ENCODE measurements at regions not wholly inside any gene's neighbourhood (a gene's known extent, or its start where the extent isn't known, plus 50 kb on each side); places are given as distances from the start of the nearest gene placed in this dataset.
A peak's percentile ranks its signal among the peaks of the same experiment; 100 is the strongest.

GRCh38 chr6:4319981-4320683 lies 184.8 kb upstream of the ECI2 start (continued):
- peak in 1 of 2 experiments; percentile 39 for TF ChIP-seq AFF1 (IDR thresholded peaks at IDR 0.05; ENCODE audit: low read depth in 1 of 2, partially characterized antibody in 2 of 2)
- TF ChIP-seq FOXK1 (CRISPR knock-in tag; IDR thresholded peaks at IDR 0.05; ENCODE audit: borderline replicate concordance), result no peak
- peak; percentile 72 for TF ChIP-seq ATF7 (IDR thresholded peaks at IDR 0.05)
- peak; percentile 89 for TF ChIP-seq ATF4 (CRISPR knock-in tag; IDR thresholded peaks at IDR 0.05)
- TF ChIP-seq TAF1 (IDR thresholded peaks at IDR 0.05; ENCODE audit: control insufficient read depth, extremely low read depth, insufficient read depth, low read length, severe bottlenecking), result no peak
- TF ChIP-seq TCF7 (IDR thresholded peaks at IDR 0.05; ENCODE audit: borderline replicate concordance), result no peak
- TF ChIP-seq CEBPG (CRISPR knock-in tag; IDR thresholded peaks at IDR 0.05), result peak; percentile 27; the same call in 1 of the 2 replicates
- peak; percentile 94 to 96 for TF ChIP-seq CEBPG (tag; conservative IDR thresholded peaks at IDR 0.05 in 1 of 2, IDR thresholded peaks at IDR 0.05 in 1 of 2)
- TF ChIP-seq ZNF75A (CRISPR knock-in tag; IDR thresholded peaks at IDR 0.05), result peak; percentile 18; the same call in 1 of the 2 replicates
- TF ChIP-seq MAFG (tag; conservative IDR thresholded peaks at IDR 0.05), result no peak
- TF ChIP-seq HMG20B (CRISPR knock-in tag; IDR thresholded peaks at IDR 0.05), result no peak
- TF ChIP-seq ZSCAN32 (CRISPR knock-in tag; IDR thresholded peaks at IDR 0.05), result 0 out of 2 replicates have a peak, but pooled peaks have one; percentile 13
- no peak for TF ChIP-seq DIDO1 (tag; IDR thresholded peaks at IDR 0.05; ENCODE audit: low read depth)
- no peak for TF ChIP-seq SETDB1 (IDR thresholded peaks at IDR 0.05; ENCODE audit: low read length)
- TF ChIP-seq FOXK2 (conservative IDR thresholded peaks at IDR 0.05 in 1 of 2, IDR thresholded peaks at IDR 0.05 in 1 of 2; ENCODE audit: low read depth in 2 of 2), result no peak
- 0 out of 2 replicates have a peak, but pooled peaks have one; percentile 9 for TF ChIP-seq CXXC5 (CRISPR knock-in tag; IDR thresholded peaks at IDR 0.05)
- TF ChIP-seq SOX6 (IDR thresholded peaks at IDR 0.05), result peak; percentile 57; the same call in 1 of the 2 replicates
- TF ChIP-seq SLC30A9 (CRISPR knock-in tag; IDR thresholded peaks at IDR 0.05), result no peak
- peak; percentile 96 for TF ChIP-seq SPI1 (IDR thresholded peaks at IDR 0.05; ENCODE audit: borderline replicate concordance, low read depth, low read length)
- TF ChIP-seq PYGO2 (tag; IDR thresholded peaks at IDR 0.05), result 0 out of 2 replicates have a peak, but pooled peaks have one; percentile 41
- 0 out of 2 replicates have a peak, but pooled peaks have one; percentile 18 for TF ChIP-seq GABPA (tag; conservative IDR thresholded peaks at IDR 0.05; ENCODE audit: low read depth)
- peak in 1 of 2 experiments; percentile 67; a peak in 1 of 4 replicates for TF ChIP-seq TRIM24 (IDR thresholded peaks at IDR 0.05)
- peak; percentile 43; the same call in 1 of the 2 replicates for TF ChIP-seq ZNF239 (CRISPR knock-in tag; IDR thresholded peaks at IDR 0.05)
- TF ChIP-seq ZNF431 (CRISPR knock-in tag; IDR thresholded peaks at IDR 0.05), result no peak

All from K562 (cell line).